OCI-LY1 (cell line): ENCODE measurements at regions not wholly inside any gene's neighbourhood (a gene's known extent, or its start where the extent isn't known, plus 50 kb on each side); places are given as distances from the start of the nearest gene placed in this dataset.

ENCODE experiments used
- CTCF ChIP-seq: fragments of 200-600 bp; sonication (generic), shearing (Covaris generic); IDR thresholded peaks from 2 replicates; pipeline ENCODE4 v1.5.1; 2017; ENCODE audit warnings: mild to moderate bottlenecking, antibody characterized with exemption, low read length, moderate library complexity, mixed read lengths
- EZH2 ChIP-seq: fragments of 200-600 bp; sonication (generic), shearing (Covaris generic); IDR thresholded peaks from 2 replicates; pipeline ENCODE4 v1.8.0; 2017; ENCODE audit warnings: borderline replicate concordance, mixed run types, mild to moderate bottlenecking, antibody characterized with exemption, low read length, moderate library complexity, mixed read lengths

GRCh38 chr3:72015463-72015862, 230.5 kb upstream of the PROK2 start:
- TF ChIP-seq CTCF: no peak
- no peak for TF ChIP-seq EZH2
